ENCODE measurements at regions not wholly inside any gene's neighbourhood (a gene's known extent, or its start where the extent isn't known, plus 50 kb on each side); places are given as distances from the start of the nearest gene placed in this dataset.

- H3K27me3 Mint-ChIP-seq (ENCODE audit: low read depth): no peaks in the 10 kb centered on the region
These were observed 495.0 kb downstream of the RASEF start for GRCh38 chr9:82567953-82568352.

GRCh38 chr9:82570226-82570625, 492.7 kb downstream of the RASEF start:
- Mint-ChIP-seq H3K36me3 (peaks cover 15% of the 10 kb centered on the region), H3K9me3 (peaks cover 30% of the 10 kb centered on the region), H3K27me3 (ENCODE audit: low read depth) (no peaks in the 10 kb centered on the region), H3K4me1 (peaks cover 4% of the 10 kb centered on the region), H3K27ac (no peak overlapping the region), H3K4me3 (no peak overlapping the region)
- no peak for DNase-seq (ENCODE audit: low spot score in 2 of 2, unreplicated experiment in 2 of 2)
- no peak for TF ChIP-seq CTCF (IDR thresholded peaks at IDR 0.05; ENCODE audit: unreplicated experiment)

More at GRCh38 chr9:82567953-82568352, 495.0 kb downstream of the RASEF start:
- DNase-seq (ENCODE audit: low spot score in 2 of 2, unreplicated experiment in 2 of 2): no peak
- Mint-ChIP-seq H3K36me3 (no peaks in the 10 kb centered on the region), H3K4me3 (no peak overlapping the region), H3K27ac (no peak overlapping the region), H3K9me3 (peaks cover 11% of the 10 kb centered on the region), H3K4me1 (peaks cover 4% of the 10 kb centered on the region)
- no peak for TF ChIP-seq CTCF (IDR thresholded peaks at IDR 0.05; ENCODE audit: unreplicated experiment)

GRCh38 chr9:82571540-82571939, 491.4 kb downstream of the RASEF start:
- Mint-ChIP-seq H3K27ac (no peak overlapping the region), H3K4me3 (no peak overlapping the region), H3K27me3 (ENCODE audit: low read depth) (no peaks in the 10 kb centered on the region), H3K36me3 (peaks cover 17% of the 10 kb centered on the region), H3K4me1 (peaks cover 4% of the 10 kb centered on the region), H3K9me3 (peaks cover 40% of the 10 kb centered on the region)
- TF ChIP-seq CTCF (IDR thresholded peaks at IDR 0.05; ENCODE audit: unreplicated experiment): no peak
- DNase-seq (ENCODE audit: low spot score in 2 of 2, unreplicated experiment in 2 of 2): no peak

GRCh38 chr9:82572146-82572545, 490.8 kb downstream of the RASEF start:
- H3K36me3 Mint-ChIP-seq: peaks cover 21% of the 10 kb centered on the region
- H3K4me3 Mint-ChIP-seq: no peak overlapping the region

GRCh38 chr9:82574911-82575310, 488.0 kb downstream of the RASEF start:
- no peaks in the 10 kb centered on the region for H3K27me3 Mint-ChIP-seq (ENCODE audit: low read depth)
- peaks cover 29% of the 10 kb centered on the region for H3K36me3 Mint-ChIP-seq
- no peak for DNase-seq (ENCODE audit: low spot score in 2 of 2, unreplicated experiment in 2 of 2)
- peaks cover 60% of the 10 kb centered on the region for H3K9me3 Mint-ChIP-seq
- H3K4me1 Mint-ChIP-seq: no peaks in the 10 kb centered on the region
- no peak overlapping the region for H3K27ac Mint-ChIP-seq
- no peak overlapping the region for H3K4me3 Mint-ChIP-seq
- TF ChIP-seq CTCF (IDR thresholded peaks at IDR 0.05; ENCODE audit: unreplicated experiment): no peak

More at GRCh38 chr9:82572146-82572545, 490.8 kb downstream of the RASEF start:
- Mint-ChIP-seq H3K4me1 (peaks cover 4% of the 10 kb centered on the region), H3K9me3 (peaks cover 46% of the 10 kb centered on the region), H3K27ac (no peak overlapping the region), H3K27me3 (ENCODE audit: low read depth) (no peaks in the 10 kb centered on the region)
- no peak for TF ChIP-seq CTCF (IDR thresholded peaks at IDR 0.05; ENCODE audit: unreplicated experiment)
- no peak for DNase-seq (ENCODE audit: low spot score in 2 of 2, unreplicated experiment in 2 of 2)

- Mint-ChIP-seq H3K9me3 (peaks cover 28% of the 10 kb centered on the region), H3K4me3 (no peak overlapping the region), H3K27me3 (ENCODE audit: low read depth) (no peaks in the 10 kb centered on the region), H3K36me3 (peaks cover 12% of the 10 kb centered on the region), H3K4me1 (peaks cover 14% of the 10 kb centered on the region), H3K27ac (no peak overlapping the region)
- TF ChIP-seq CTCF (IDR thresholded peaks at IDR 0.05; ENCODE audit: unreplicated experiment): no peak
- DNase-seq (ENCODE audit: low spot score in 2 of 2, unreplicated experiment in 2 of 2): no peak
These were observed 482.0 kb downstream of the RASEF start for GRCh38 chr9:82580921-82581320.

Data from mesothelial cell of epicardium (in vitro differentiated cells).